NCI-H2171 (cell line): ENCODE measurements at regions not wholly inside any gene's neighbourhood (a gene's known extent, or its start where the extent isn't known, plus 50 kb on each side); places are given as distances from the start of the nearest gene placed in this dataset.

Experiments
- DNase-seq: peaks from one replicate; lab custom pipeline; 2025; lab: John Stamatoyannopoulos, UW

- DNase-seq = no peak
Observed at GRCh38 chr2:181243319-181243718, 213.9 kb upstream of the ITGA4 start.

- DNase-seq = no peak
Observed at GRCh38 chr2:181250691-181251090, 206.5 kb upstream of the ITGA4 start.

DNA sequence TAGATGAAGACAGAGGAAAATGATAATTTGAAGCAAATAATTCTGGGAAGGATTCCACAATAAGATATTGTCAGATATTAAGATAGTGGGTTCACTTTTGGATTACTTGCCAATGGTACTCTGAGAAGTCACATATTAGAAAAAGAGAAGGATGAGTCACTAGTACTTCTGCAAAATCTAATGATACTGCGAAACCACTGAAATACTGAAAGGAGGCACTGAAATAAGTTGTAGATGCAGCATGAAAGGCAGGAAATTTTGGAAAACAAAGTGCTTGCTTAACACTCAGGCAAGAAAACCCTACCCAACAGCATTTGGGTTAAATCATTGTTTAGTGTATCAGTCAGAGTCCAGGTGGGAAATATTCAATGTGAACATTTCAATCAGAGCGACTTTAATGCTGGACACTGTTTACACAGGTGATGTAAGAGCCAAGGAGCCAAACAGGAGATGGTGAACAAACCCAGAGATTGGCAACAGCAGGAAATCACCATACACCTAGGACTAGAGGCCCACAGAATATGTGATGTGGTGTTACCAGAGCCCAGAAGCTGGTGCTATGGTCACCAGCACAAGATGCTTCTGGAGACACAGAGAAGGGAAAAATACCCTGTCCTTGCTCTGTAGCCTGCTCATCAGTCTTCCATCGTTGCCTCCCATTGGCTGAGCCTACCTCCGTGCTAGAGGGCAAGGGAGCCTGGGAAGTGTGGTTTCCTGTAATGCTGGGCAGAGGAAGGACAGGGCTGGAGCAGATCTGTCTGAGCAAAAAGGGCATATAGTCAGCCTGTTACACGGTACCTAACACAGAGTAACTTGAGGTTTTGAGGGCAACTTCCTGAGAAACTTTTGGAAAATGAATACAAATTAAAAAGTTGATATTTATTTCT lies 204.7 kb upstream of the ITGA4 start:
- DNase-seq = no peak

- DNase-seq = no peak
Observed at GRCh38 chr2:181253438-181253837, 203.7 kb upstream of the ITGA4 start.

- no peak for DNase-seq
Observed at GRCh38 chr2:181255651-181256050, 201.5 kb upstream of the ITGA4 start.

- no peak for DNase-seq
Observed at GRCh38 chr2:181258720-181259119, 198.5 kb upstream of the ITGA4 start.

- no peak for DNase-seq
Observed at GRCh38 chr2:181262782-181263181, 194.4 kb upstream of the ITGA4 start.

- no peak for DNase-seq
Observed at GRCh38 chr2:181264001-181264400, 193.2 kb upstream of the ITGA4 start.

GRCh38 chr2:181264441-181264840 lies 192.7 kb upstream of the ITGA4 start:
- no peak for DNase-seq

DNA sequence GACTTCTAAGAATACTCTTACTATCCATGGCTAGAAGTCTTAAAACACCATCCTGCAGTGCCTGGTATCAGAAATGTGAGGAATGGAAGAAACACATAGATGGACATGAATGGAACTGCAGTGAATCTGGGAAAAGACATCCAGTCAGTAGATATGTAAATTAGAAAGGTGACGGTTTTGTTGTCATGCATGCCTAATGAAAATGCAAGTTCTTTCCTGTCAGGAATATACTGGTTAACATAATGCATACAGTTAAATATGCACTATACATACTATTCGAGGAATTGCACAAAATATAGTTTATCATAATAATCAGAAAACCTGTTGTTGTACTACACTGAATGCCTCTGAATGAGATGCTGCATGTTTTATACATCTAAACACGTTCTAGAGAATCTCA lies 190.6 kb upstream of the ITGA4 start:
- DNase-seq = no peak

GRCh38 chr2:181268174-181268867 lies 188.9 kb upstream of the ITGA4 start:
- DNase-seq = peak; percentile 23

- no peak for DNase-seq
Observed at GRCh38 chr2:181273986-181274385, 183.2 kb upstream of the ITGA4 start.

DNA sequence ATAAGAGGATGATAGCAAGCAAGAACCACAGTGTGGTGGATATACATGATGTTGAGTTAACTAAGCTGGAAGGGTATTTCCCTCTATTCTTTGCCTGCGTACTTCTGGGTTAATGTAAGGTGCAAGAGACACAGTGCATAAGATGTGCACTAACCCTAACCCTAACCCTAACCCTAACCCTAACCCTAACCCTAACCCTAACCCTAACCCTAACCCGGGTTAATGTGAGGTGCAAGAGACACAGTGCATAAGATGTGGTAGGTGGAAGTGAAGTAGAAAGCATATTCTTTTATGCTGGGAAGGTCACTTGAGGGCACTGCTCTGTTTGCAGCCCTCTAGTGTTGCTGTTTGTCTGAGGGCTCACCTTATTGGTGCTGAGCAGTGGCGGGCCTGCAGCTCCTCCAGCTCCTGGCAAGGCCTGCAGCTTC lies 181.5 kb upstream of the ITGA4 start:
- DNase-seq = no peak

DNA sequence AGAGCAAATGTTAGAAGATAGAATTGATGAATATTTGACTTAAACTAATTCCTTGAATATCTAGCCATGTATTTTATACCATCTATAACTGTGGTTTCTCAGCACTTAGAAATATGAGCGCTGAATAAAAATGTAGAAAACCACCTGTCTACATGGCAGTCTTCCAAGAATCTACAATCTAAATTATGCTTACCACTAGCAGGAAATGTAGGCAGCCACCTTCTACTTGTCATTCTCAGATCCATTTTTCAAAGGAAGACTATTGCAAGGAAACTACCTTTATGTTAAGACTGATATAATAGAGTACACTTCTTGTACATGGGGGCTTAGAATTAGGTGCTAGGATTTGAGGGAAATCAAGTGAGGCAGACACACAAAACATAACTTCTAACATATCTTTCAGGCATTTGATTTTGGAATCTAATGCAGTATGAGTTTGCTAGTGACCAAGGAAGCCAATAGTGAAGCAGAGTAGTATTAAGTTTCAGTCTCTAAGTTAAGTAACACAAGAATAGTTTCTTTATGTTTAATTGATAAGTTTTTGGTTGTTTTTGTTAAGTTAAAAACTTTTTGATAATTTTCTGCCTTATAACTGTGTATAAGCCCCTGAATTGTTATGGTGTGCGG lies 175.9 kb upstream of the ITGA4 start:
- peak; percentile 75 for DNase-seq

DNA sequence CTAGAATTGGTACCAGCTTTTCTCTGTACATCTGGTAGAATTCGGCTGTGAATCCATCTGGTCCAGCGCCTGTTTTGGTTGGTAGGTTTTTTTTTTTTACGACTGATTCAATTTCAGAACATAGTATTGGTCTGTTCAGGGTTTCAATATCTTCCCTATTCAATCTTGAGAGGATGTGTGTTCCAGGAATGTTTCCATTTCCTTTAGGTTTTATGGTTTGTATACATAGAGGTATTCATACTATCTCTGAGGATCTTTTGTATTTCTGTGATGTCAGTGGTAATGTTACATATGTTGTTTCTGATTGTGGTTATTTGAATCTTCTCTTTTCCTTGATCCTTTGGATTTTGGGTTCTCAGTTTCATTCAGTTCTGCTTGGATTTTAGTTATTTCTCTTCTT lies 172.1 kb upstream of the ITGA4 start:
- DNase-seq = no peak

- DNase-seq = no peak
Observed at GRCh38 chr2:181289698-181290097, 167.5 kb upstream of the ITGA4 start.

DNA sequence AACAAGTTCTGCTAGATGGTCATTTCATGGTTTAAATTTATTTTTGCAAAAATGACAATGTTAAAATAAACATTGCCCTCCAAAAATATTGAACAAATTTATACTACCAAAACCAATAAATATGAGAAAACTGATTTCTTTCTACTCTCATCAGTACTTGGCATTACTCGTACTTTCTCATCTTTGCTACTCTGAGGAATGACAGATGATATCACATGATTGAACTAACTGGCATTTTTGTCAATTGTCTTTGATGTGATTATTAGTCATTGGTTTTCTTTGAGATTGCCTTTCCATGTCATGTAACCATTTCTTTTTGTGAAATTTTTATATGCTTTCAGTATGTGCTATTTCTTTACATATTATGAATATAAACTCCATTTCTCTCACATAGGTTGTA lies 167.0 kb upstream of the ITGA4 start:
- DNase-seq = no peak

- DNase-seq = no peak
Observed at GRCh38 chr2:181294979-181295378, 162.2 kb upstream of the ITGA4 start.

DNA sequence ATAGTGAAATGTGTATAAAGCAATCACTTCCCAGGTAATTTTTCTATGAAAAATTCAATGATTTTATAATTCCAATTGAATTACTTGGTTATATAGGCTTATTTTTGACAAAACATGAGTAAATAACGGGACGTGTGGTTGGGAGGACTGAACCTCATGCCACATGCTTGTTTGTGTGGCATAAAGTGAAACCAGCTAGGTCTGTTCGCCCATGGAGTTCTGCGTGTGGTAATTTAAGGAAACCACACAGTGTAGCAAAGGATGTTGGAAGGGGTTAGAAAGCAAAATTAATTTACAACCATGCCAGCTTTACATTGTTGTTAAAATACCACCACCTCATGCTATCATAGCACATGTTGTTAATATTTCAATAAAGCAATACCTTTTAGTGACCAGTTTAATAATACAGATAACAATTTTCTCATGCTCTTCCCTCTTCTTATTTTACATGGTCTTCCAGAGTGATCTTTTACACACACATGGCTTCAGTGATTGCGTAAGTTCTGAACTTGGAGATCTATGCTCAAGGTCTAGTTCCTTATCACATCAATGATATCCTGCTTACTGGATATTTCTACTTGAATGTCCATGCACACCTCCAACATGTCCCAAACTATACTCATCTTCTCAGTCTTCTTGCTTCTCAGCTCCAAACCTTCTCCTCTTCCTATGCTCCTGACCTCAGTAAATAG lies 156.4 kb upstream of the ITGA4 start:
- no peak for DNase-seq

DNA sequence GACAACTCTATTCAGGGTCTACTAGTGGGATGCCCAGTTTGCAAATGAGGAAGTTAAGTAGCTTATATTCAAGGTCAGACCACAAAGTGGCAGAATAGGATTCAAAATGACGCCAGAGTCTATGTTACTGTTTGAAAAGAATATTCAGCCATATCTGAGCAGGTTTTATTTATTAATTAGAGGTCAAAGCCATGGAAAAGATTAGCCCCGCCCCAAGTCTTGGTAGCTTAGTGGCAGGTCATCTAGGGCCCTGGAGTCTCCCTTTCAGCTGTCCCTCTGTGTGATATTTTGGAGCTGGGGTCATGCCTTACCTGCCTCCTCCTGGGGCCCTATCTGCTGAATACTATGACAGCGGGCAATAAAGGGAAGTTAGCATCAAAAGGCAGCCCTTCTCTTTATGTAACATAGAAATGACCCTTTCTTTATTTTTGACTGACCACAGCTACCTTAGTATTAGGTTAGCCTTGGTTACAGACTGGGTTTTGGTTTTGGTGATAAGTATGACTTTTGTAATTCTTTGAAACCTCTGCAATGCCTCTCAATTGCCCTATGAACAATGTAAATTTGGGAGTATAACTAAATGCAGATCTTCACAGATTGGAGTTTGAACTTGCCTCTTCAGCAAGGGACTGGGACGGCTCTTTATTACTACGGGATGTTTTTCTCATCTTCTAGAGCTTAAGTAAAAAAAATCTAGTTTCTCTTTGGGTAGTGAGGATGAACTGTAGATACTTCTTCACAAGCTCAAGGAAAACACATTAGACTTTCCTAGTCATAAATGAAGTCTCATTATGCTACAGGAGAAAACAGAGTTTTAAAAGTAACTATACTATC lies 153.0 kb upstream of the ITGA4 start:
- DNase-seq = no peak
